Ascending aorta (tissue), 2 donors: ENCODE measurements at regions not wholly inside any gene's neighbourhood (a gene's known extent, or its start where the extent isn't known, plus 50 kb on each side); places are given as distances from the start of the nearest gene placed in this dataset.

Source experiments
- DNase-seq, 2 donors: peaks; one replicate each; pipeline ENCODE4 v3.0.0-alpha.2; 2019; ENCODE audit warnings: low spot score in 2 of 2
- H3K27ac ChIP-seq, 2 donors: fragments of 200-600 bp; sonication (generic); one replicate each; pipeline ENCODE4 v1.5.1; 2016 to 2017; ENCODE audit warnings: mild to moderate bottlenecking in 1 of 2
- H3K27me3 ChIP-seq: fragments of 200-600 bp; sonication (generic); one replicate; pipeline ENCODE4 v1.5.1; 2017
- H3K36me3 ChIP-seq, 2 donors: fragments of 200-600 bp; sonication (generic); one replicate each; pipeline ENCODE4 v1.5.1; 2016
- H3K4me1 ChIP-seq, 2 donors: fragments of 200-600 bp; sonication (generic); one replicate each; pipeline ENCODE4 v1.5.1; 2016 to 2017; ENCODE audit warnings: mild to moderate bottlenecking in 1 of 2
- H3K4me3 ChIP-seq, 2 donors: fragments of 200-600 bp; sonication (generic); one replicate each; pipeline ENCODE4 v1.5.1; 2016 to 2017; ENCODE audit warnings: mild to moderate bottlenecking in 1 of 2
- H3K9me3 ChIP-seq, 2 donors: fragments of 200-600 bp; sonication (generic); one replicate each; pipeline ENCODE4 v1.5.1; 2016
- CTCF ChIP-seq, 3 experiments: fragments of 200-600 bp in 2 of 3; fragments of 450-650 bp in 1 of 3; sonication (generic) in 2 of 3; IDR thresholded peaks; one replicate each; pipeline ENCODE4 v1.5.1; 2016 to 2019; ENCODE audit warnings: antibody characterized with exemption in 3 of 3, mild to moderate bottlenecking in 1 of 3, moderate library complexity in 1 of 3
- intact Hi-C: fragments of 100-400 bp; cut with DNase I; formaldehyde crosslinking; loops from one replicate; pipeline ENCODE4 v1.15.1; 2023

- intact Hi-C loops, result no loop called here
- Histone ChIP-seq H3K4me3 (no peak overlapping the region), H3K27me3 (no peaks in the 10 kb centered on the region), H3K4me1 (no peaks in the 10 kb centered on the region), H3K9me3 (no peaks in the 10 kb centered on the region), H3K27ac (no peak overlapping the region), H3K36me3 (no peaks in the 10 kb centered on the region)
- TF ChIP-seq CTCF (IDR thresholded peaks at IDR 0.05), result no peak
- no peak for DNase-seq
Measured at GRCh38 chr10:53700278-53700677, 927.7 kb upstream of the MBL2 start.

- H3K4me3 ChIP-seq, result no peak overlapping the region
- H3K27me3 ChIP-seq, result no peaks in the 10 kb centered on the region
- TF ChIP-seq CTCF (IDR thresholded peaks at IDR 0.05), result no peak
- H3K9me3 ChIP-seq, result no peaks in the 10 kb centered on the region
- no peak overlapping the region for H3K27ac ChIP-seq
- intact Hi-C loops, result no loop called here
- H3K36me3 ChIP-seq, result no peaks in the 10 kb centered on the region
- H3K4me1 ChIP-seq, result no peaks in the 10 kb centered on the region
- no peak for DNase-seq
Measured at GRCh38 chr10:53699684-53700083, 927.1 kb upstream of the MBL2 start.

- Histone ChIP-seq H3K36me3 (no peaks in the 10 kb centered on the region), H3K9me3 (no peaks in the 10 kb centered on the region), H3K27ac (no peak overlapping the region), H3K27me3 (no peaks in the 10 kb centered on the region), H3K4me3 (no peak overlapping the region), H3K4me1 (no peaks in the 10 kb centered on the region)
- TF ChIP-seq CTCF (IDR thresholded peaks at IDR 0.05), result no peak
- DNase-seq, result no peak
- intact Hi-C loops, result no loop called here
Measured at GRCh38 chr10:53699231-53699630, 926.6 kb upstream of the MBL2 start.

GRCh38 chr10:53697038-53697437, 924.5 kb upstream of the MBL2 start:
- Histone ChIP-seq H3K4me3 (no peak overlapping the region), H3K9me3 (no peaks in the 10 kb centered on the region), H3K36me3 (no peaks in the 10 kb centered on the region), H3K4me1 (no peaks in the 10 kb centered on the region), H3K27me3 (no peaks in the 10 kb centered on the region), H3K27ac (no peak overlapping the region)
- no peak for TF ChIP-seq CTCF (IDR thresholded peaks at IDR 0.05)
- DNase-seq, result no peak
- intact Hi-C loops, result no loop called here

GRCh38 chr10:53690524-53691240, 918.1 kb upstream of the MBL2 start:
- TF ChIP-seq CTCF (IDR thresholded peaks at IDR 0.05), result no peak
- Histone ChIP-seq H3K27ac (no peak overlapping the region), H3K4me3 (no peak overlapping the region), H3K36me3 (no peaks in the 10 kb centered on the region), H3K9me3 (no peaks in the 10 kb centered on the region), H3K27me3 (no peaks in the 10 kb centered on the region), H3K4me1 (no peaks in the 10 kb centered on the region)
- intact Hi-C loops, result no loop called here
- no peak for DNase-seq

GRCh38 chr10:53687800-53688199, 915.2 kb upstream of the MBL2 start:
- Histone ChIP-seq H3K27me3 (no peaks in the 10 kb centered on the region), H3K4me3 (no peak overlapping the region), H3K27ac (no peak overlapping the region), H3K4me1 (no peaks in the 10 kb centered on the region), H3K36me3 (no peaks in the 10 kb centered on the region), H3K9me3 (no peaks in the 10 kb centered on the region)
- no peak for DNase-seq
- intact Hi-C loops, result no loop called here
- no peak for TF ChIP-seq CTCF (IDR thresholded peaks at IDR 0.05)
